HG02642 (cell line): ENCODE measurements at regions not wholly inside any gene's neighbourhood (a gene's known extent, or its start where the extent isn't known, plus 50 kb on each side); places are given as distances from the start of the nearest gene placed in this dataset.

Source experiments
- ATAC-seq: cut with Tn5 transposase; IDR thresholded peaks from one replicate; pipeline ENCODE4 v1.9.1; 2021; ENCODE audit warnings: mild to moderate bottlenecking; ENCODE audit not compliant: unreplicated experiment, poor library complexity

GRCh38 chr11:30089921-30090320, 73.1 kb upstream of the KCNA4 start:
- no peak for ATAC-seq

GRCh38 chr11:30091246-30091645, 74.4 kb upstream of the KCNA4 start:
- no peak for ATAC-seq

- ATAC-seq: no peak
Measured at GRCh38 chr11:30091737-30092136, 74.9 kb upstream of the KCNA4 start.

- no peak for ATAC-seq
Measured at GRCh38 chr11:30092518-30092917, 75.7 kb upstream of the KCNA4 start.

GRCh38 chr11:30100495-30100894, 83.7 kb upstream of the KCNA4 start:
- ATAC-seq: no peak

GRCh38 chr11:30106222-30107181, 89.7 kb upstream of the KCNA4 start:
- ATAC-seq: no peak

- ATAC-seq: no peak
Measured at GRCh38 chr11:30107899-30108298, 91.1 kb upstream of the KCNA4 start.

GRCh38 chr11:30109774-30110173, 92.9 kb upstream of the KCNA4 start:
- ATAC-seq: no peak

- ATAC-seq: no peak
Measured at GRCh38 chr11:30110691-30111090, 93.9 kb upstream of the KCNA4 start.

GRCh38 chr11:30111786-30112185, 95.0 kb upstream of the KCNA4 start:
- no peak for ATAC-seq

GRCh38 chr11:30113326-30113898, 96.6 kb upstream of the KCNA4 start:
- no peak for ATAC-seq

- no peak for ATAC-seq
Measured at GRCh38 chr11:30116512-30116911, 99.7 kb upstream of the KCNA4 start.

- no peak for ATAC-seq
Measured at GRCh38 chr11:30120045-30120589, 103.3 kb upstream of the KCNA4 start.

- ATAC-seq: no peak
Measured at GRCh38 chr11:30125456-30125855, 105.4 kb upstream of the FSHB start.

- no peak for ATAC-seq
Measured at GRCh38 chr11:30128269-30128932, 102.4 kb upstream of the FSHB start.

- ATAC-seq: no peak
Measured at GRCh38 chr11:30131535-30131934, 99.3 kb upstream of the FSHB start.

- ATAC-seq: no peak
Measured at GRCh38 chr11:30133281-30133680, 97.5 kb upstream of the FSHB start.

- ATAC-seq: peak; percentile 70
Measured at GRCh38 chr11:30143098-30143705, 87.6 kb upstream of the FSHB start.

GRCh38 chr11:30147293-30147692, 83.5 kb upstream of the FSHB start:
- ATAC-seq: no peak

- no peak for ATAC-seq
Measured at GRCh38 chr11:30149998-30150397, 80.8 kb upstream of the FSHB start.

GRCh38 chr11:30150425-30150824, 80.4 kb upstream of the FSHB start:
- ATAC-seq: no peak
